GM23248 (cell line): ENCODE measurements at regions not wholly inside any gene's neighbourhood (a gene's known extent, or its start where the extent isn't known, plus 50 kb on each side); places are given as distances from the start of the nearest gene placed in this dataset.

Experiments used
- DNase-seq: peaks from one replicate; pipeline ENCODE4 v3.0.0-alpha.2; 2015
- H2AFZ ChIP-seq: fragments of 200-600 bp; sonication (generic); 2 replicates; pipeline ENCODE4 v1.6.1; 2016; ENCODE audit warnings: antibody characterized with exemption
- H3F3A ChIP-seq: fragments of 200-600 bp; sonication (generic); 2 replicates; pipeline ENCODE4 v1.6.1; 2016; ENCODE audit warnings: mild to moderate bottlenecking, antibody characterized with exemption, mixed run types; ENCODE audit not compliant: insufficient read depth
- H3K27ac ChIP-seq: fragments of 200-600 bp; sonication (generic); 2 replicates; pipeline ENCODE4 v1.5.1; 2016; ENCODE audit warnings: mild to moderate bottlenecking
- H3K27me3 ChIP-seq: fragments of 200-600 bp; sonication (generic); replicated peaks from 2 replicates; pipeline ENCODE4 v1.6.1; 2016; ENCODE audit warnings: mild to moderate bottlenecking; ENCODE audit not compliant: insufficient read depth
- H3K36me3 ChIP-seq: fragments of 200-600 bp; sonication (generic); 2 replicates; pipeline ENCODE4 v1.6.1; 2016; ENCODE audit warnings: low read depth, mild to moderate bottlenecking
- H3K4me1 ChIP-seq: fragments of 200-600 bp; sonication (generic); 2 replicates; pipeline ENCODE4 v1.6.1; 2016; ENCODE audit warnings: mild to moderate bottlenecking; ENCODE audit not compliant: insufficient read depth
- H3K4me2 ChIP-seq: fragments of 200-600 bp; sonication (generic); one replicate; pipeline ENCODE4 v1.6.1; 2016; ENCODE audit warnings: mild to moderate bottlenecking; ENCODE audit not compliant: unreplicated experiment
- H3K4me3 ChIP-seq: fragments of 200-600 bp; sonication (generic); 2 replicates; pipeline ENCODE4 v1.5.1; 2016; ENCODE audit warnings: mild to moderate bottlenecking
- H3K79me2 ChIP-seq: fragments of 200-600 bp; sonication (generic); 2 replicates; pipeline ENCODE4 v1.6.1; 2016; ENCODE audit warnings: mild to moderate bottlenecking; ENCODE audit not compliant: insufficient read depth
- H3K9ac ChIP-seq: fragments of 200-600 bp; sonication (generic); 2 replicates; pipeline ENCODE4 v1.6.1; 2016; ENCODE audit warnings: mild to moderate bottlenecking
- H3K9me2 ChIP-seq: fragments of 200-600 bp; sonication (generic); 2 replicates; pipeline ENCODE4 v1.6.1; 2016; ENCODE audit warnings: mixed run types, mild to moderate bottlenecking, moderate library complexity; ENCODE audit not compliant: insufficient read depth
- H3K9me3 ChIP-seq: fragments of 200-600 bp; sonication (generic); one replicate; pipeline ENCODE4 v1.6.1; 2017; ENCODE audit warnings: low read depth
- H4K20me1 ChIP-seq: fragments of 200-600 bp; sonication (generic); 2 replicates; pipeline ENCODE4 v1.6.0; 2016; ENCODE audit not compliant: insufficient read depth
- EZH2 ChIP-seq: fragments of 200-600 bp; sonication (generic); IDR thresholded peaks from 2 replicates; pipeline ENCODE4 v1.6.1; 2018; ENCODE audit warnings: antibody characterized with exemption, mild to moderate bottlenecking; ENCODE audit not compliant: insufficient read depth, poor library complexity, severe bottlenecking
- EZH2phosphoT487 ChIP-seq: fragments of 200-600 bp; sonication (generic); IDR thresholded peaks from 2 replicates; pipeline ENCODE4 v1.6.1; 2018; ENCODE audit warnings: antibody characterized with exemption, moderate library complexity, mild to moderate bottlenecking, low read depth; ENCODE audit not compliant: insufficient read depth
- WGBS, 2 experiments: methylation state at CpG; one replicate each; pipeline ENCODE4 v1.1.6; 2015 to 2017; ENCODE audit warnings: low lambda C conversion rate in 2 of 2, low coverage in 1 of 2; ENCODE audit errors: missing lambda C conversion rate in 2 of 2; 5-methylcytosine and 5-hydroxymethylcytosine counted together
- in situ Hi-C: fragments of 300-500 bp; cut with MboI; formaldehyde crosslinking; loops from 2 replicates; pipeline ENCODE4 v1.15.0; 2020

DNA sequence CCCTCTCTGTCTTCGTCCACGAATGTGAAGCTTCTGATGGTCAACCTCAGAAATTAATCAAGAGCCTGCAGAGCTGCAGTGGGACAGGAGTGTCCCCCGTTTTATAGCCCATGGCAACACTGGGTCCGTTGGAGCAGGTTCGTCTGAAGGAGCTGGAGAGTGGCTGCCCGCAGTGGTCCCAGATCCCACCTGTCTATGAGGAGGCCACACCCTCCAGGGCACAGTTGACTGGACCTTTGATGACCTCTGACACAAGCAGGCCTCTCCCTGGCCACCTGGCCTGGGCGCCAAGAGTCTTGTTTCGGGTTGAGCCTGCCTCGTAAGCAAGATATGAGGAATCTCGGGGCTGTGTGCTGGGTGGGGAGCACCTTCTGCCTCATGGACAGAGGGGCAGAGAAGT lies 100.7 kb upstream of the SFSWAP start:
- no peak overlapping the region for H2AFZ ChIP-seq
- 81 to 92% methylated on average over 10 of the region's 10 CpGs for WGBS, 2 experiments
- in situ Hi-C loops: no loop called here

DNA sequence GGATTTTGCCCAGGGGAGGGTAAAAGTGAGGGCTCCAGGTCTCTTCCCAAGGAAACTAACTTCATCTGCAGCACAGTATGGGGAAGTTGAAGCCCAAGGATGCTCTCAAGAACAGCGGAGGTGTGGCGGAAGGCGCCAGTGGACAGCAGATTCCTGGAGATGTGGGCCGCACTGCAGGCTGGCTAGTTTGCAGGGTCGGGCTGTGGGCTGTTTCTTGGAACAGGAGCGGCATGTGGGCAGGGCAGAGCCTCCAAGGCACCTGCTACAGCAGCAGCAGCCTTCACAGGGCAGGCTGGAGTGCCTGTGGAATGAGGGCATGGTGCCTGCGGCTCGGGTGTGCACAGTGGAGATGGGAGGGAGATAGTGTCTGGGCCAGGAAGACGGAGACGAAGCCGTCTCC lies 100.0 kb upstream of the SFSWAP start:
- no peaks in the 10 kb centered on the region for H3K36me3 ChIP-seq
- no peak overlapping the region for H3K4me2 ChIP-seq
- H3K4me3 ChIP-seq: no peak overlapping the region
- H3K79me2 ChIP-seq: no peaks in the 10 kb centered on the region
- H3K9ac ChIP-seq: no peak overlapping the region
- H4K20me1 ChIP-seq: no peaks in the 10 kb centered on the region
- TF ChIP-seq EZH2phosphoT487 (no peak), EZH2 (no peak)
- no peak overlapping the region for H3K27ac ChIP-seq
- no peaks in the 10 kb centered on the region for H3K9me2 ChIP-seq
- peaks cover 18% of the 10 kb centered on the region for H3K27me3 ChIP-seq
- no peaks in the 10 kb centered on the region for H3K4me1 ChIP-seq
- no peak for DNase-seq
- H3F3A ChIP-seq: no peaks in the 10 kb centered on the region
- H2AFZ ChIP-seq: no peak overlapping the region
- no peaks in the 10 kb centered on the region for H3K9me3 ChIP-seq
- in situ Hi-C loops: no loop called here
- WGBS, 2 experiments: 75 to 85% methylated on average over 11 of the region's 11 CpGs

More for the DNA sequence above, 100.7 kb upstream of the SFSWAP start:
- Histone ChIP-seq H3F3A (no peaks in the 10 kb centered on the region), H3K9me3 (no peaks in the 10 kb centered on the region), H3K4me3 (no peak overlapping the region), H3K27me3 (peaks cover 18% of the 10 kb centered on the region), H3K4me2 (no peak overlapping the region), H3K9me2 (no peaks in the 10 kb centered on the region), H3K9ac (no peak overlapping the region), H3K27ac (no peak overlapping the region), H4K20me1 (no peaks in the 10 kb centered on the region), H3K4me1 (no peaks in the 10 kb centered on the region), H3K36me3 (no peaks in the 10 kb centered on the region), H3K79me2 (no peaks in the 10 kb centered on the region)
- DNase-seq: no peak
- TF ChIP-seq EZH2phosphoT487 (no peak), EZH2 (no peak)

DNA sequence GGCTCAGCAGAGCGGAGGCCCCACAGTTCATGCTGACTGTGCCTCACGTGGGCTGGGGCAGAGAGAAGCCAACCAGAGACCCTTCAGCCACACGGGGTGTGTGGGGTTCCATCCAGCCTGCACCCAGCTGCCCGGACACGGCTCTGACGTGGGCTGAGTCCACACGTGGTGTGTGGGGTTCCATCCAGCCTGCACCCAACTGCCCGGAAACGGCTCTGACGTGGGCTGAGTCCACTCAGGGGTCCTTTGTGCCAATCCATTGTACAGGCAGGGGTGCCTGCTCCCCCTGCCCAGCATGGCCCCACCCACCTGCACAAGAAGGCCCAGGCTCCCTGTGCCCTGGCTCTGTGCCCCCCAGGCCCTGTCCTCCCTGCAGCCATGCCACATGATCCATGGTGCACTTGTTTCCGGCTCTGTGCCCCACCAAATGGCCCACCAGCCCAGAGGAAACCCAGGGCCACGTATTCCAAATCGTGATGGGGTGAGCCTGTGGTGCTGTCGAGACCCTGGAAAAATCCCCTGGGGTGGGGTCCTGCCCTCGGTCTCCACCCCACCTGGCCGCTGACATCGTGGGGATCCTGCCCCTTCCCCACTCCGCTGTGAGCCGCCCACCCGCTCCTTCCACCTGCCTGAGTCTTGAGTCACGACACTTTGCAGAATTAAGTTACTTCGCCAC lies 99.3 kb upstream of the SFSWAP start:
- in situ Hi-C loops: no loop called here
- H3K9me2 ChIP-seq: no peaks in the 10 kb centered on the region
- WGBS, 2 experiments: 54 to 66% methylated on average over 20 to 22 of the region's 22 CpGs
- H3K27ac ChIP-seq: no peak overlapping the region
- no peaks in the 10 kb centered on the region for H3K79me2 ChIP-seq
- H3K4me2 ChIP-seq: no peak overlapping the region
- no peak overlapping the region for H3K4me3 ChIP-seq
- H3K9ac ChIP-seq: no peak overlapping the region
- H3K4me1 ChIP-seq: no peaks in the 10 kb centered on the region
- H3K27me3 ChIP-seq: peaks cover 18% of the 10 kb centered on the region
- H3K36me3 ChIP-seq: no peaks in the 10 kb centered on the region
- TF ChIP-seq EZH2phosphoT487: no peak
- TF ChIP-seq EZH2: no peak
- no peak overlapping the region for H2AFZ ChIP-seq
- H4K20me1 ChIP-seq: no peaks in the 10 kb centered on the region
- DNase-seq: no peak
- no peaks in the 10 kb centered on the region for H3F3A ChIP-seq
- H3K9me3 ChIP-seq: no peaks in the 10 kb centered on the region

DNA sequence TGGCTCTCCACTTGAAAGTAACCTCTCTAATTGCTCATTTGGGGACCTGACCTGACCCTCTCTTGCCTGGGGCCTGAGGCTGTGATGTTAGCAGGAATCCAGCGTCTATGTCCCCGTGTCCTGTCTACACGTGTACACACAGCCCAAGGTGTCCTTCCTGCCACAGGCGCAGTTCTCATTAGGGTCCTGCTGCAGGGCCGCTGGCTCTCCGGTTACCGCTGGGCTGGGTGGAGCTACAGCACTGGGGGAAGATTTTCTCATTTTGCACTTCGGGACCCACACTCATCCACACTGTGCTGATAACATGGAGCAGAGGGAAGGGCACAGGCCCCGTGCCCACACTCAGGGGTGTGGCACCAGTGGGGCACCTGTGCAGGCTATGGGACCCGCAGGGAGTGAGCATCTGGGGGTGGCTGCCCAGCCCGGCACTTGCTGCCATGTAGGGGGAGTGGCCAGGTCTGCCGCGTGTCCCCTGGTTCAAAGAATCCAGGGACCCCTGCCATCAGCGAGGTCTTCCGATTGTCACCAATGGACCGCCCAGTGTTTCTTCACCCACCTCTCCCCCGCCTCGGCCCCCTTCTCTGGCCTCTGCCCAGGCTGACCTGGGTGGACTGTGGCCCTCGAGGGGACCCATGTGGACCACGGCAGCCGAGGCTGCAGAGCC lies 98.7 kb upstream of the SFSWAP start:
- no peak overlapping the region for H2AFZ ChIP-seq
- no peak overlapping the region for H3K4me3 ChIP-seq
- H3K9me3 ChIP-seq: no peaks in the 10 kb centered on the region
- DNase-seq: no peak
- no peaks in the 10 kb centered on the region for H3K36me3 ChIP-seq
- H3K4me1 ChIP-seq: no peaks in the 10 kb centered on the region
- in situ Hi-C loops: no loop called here
- peaks cover 14% of the 10 kb centered on the region for H3K27me3 ChIP-seq
- H3K4me2 ChIP-seq: no peak overlapping the region
- H3K79me2 ChIP-seq: no peaks in the 10 kb centered on the region
- H4K20me1 ChIP-seq: no peaks in the 10 kb centered on the region
- H3F3A ChIP-seq: no peaks in the 10 kb centered on the region
- TF ChIP-seq EZH2: no peak
- no peak for TF ChIP-seq EZH2phosphoT487
- 78 to 81% methylated on average over 17 to 21 of the region's 21 CpGs for WGBS, 2 experiments
- H3K9me2 ChIP-seq: no peaks in the 10 kb centered on the region
- H3K27ac ChIP-seq: no peak overlapping the region
- H3K9ac ChIP-seq: no peak overlapping the region
